ENCODE measurements at regions not wholly inside any gene's neighbourhood (a gene's known extent, or its start where the extent isn't known, plus 50 kb on each side); places are given as distances from the start of the nearest gene placed in this dataset.

GRCh38 chr20:10909803-10910202 lies 236.0 kb upstream of the JAG1 start:
- TF ChIP-seq FOXA1 (IDR thresholded peaks at IDR 0.05) (no peak), FOXA1 (CRISPR knock-in tag; IDR thresholded peaks at IDR 0.05) (no peak), ZNF572 (CRISPR knock-in tag; IDR thresholded peaks at IDR 0.05) (no peak), E2F1 (CRISPR knock-in tag; IDR thresholded peaks at IDR 0.05) (no peak), ZNF557 (CRISPR knock-in tag; IDR thresholded peaks at IDR 0.05) (no peak), REST (IDR thresholded peaks at IDR 0.05; ENCODE audit: borderline replicate concordance in 1 of 2, low read depth in 1 of 2, low read length in 2 of 2) (no peak), POLR2A (IDR thresholded peaks at IDR 0.05; ENCODE audit: insufficient read depth in 1 of 2, low read depth in 2 of 2, low read length in 2 of 2) (no peak), CTCF (CRISPR knock-in tag; IDR thresholded peaks at IDR 0.05) (no peak), ZNF331 (CRISPR knock-in tag; IDR thresholded peaks at IDR 0.05) (no peak), TFDP1 (CRISPR knock-in tag; IDR thresholded peaks at IDR 0.05; ENCODE audit: borderline replicate concordance) (no peak)
